Ovary (tissue), 7 donors: ENCODE measurements at regions not wholly inside any gene's neighbourhood (a gene's known extent, or its start where the extent isn't known, plus 50 kb on each side); places are given as distances from the start of the nearest gene placed in this dataset.
"Not testable (repeated sequence)": the region's sequence is repeated elsewhere in the genome, so short reads cannot be mapped to it uniquely, and the experiment has no call there.

Experiments used
- DNase-seq, 5 donors: peaks; one replicate each; pipeline ENCODE4 v3.0.0-alpha.2; 2019 to 2020
- H3K27ac ChIP-seq, 2 donors: fragments of 200-600 bp; one replicate each; pipeline versions ENCODE4 v1.5.1 to v1.8.0; 2019 to 2022
- H3K27me3 ChIP-seq: fragments of 200-600 bp; one replicate; pipeline ENCODE4 v1.8.0; 2022
- H3K36me3 ChIP-seq: fragments of 200-600 bp; sonication (generic); one replicate; pipeline ENCODE4 v1.5.1; 2019
- H3K4me1 ChIP-seq: one replicate; pipeline ENCODE4 v1.8.1; 2013; ENCODE audit warnings: mild to moderate bottlenecking, moderate library complexity; ENCODE audit not compliant: insufficient read depth
- H3K4me3 ChIP-seq: fragments of 200-600 bp; sonication (generic); one replicate; pipeline ENCODE4 v1.5.1; 2017
- H3K9me3 ChIP-seq, 2 donors: fragments of 200-600 bp in 1 of 2; sonication (generic) in 1 of 2; one replicate each; pipeline versions ENCODE4 v1.5.1 to v1.8.1; 2013 to 2019; ENCODE audit warnings: mild to moderate bottlenecking in 1 of 2, moderate library complexity in 1 of 2
- EP300 ChIP-seq: sonication (generic); formaldehyde crosslinking; IDR thresholded peaks from one replicate; pipeline ENCODE4 v1.6.1; 2017; ENCODE audit warnings: antibody characterized with exemption
- POLR2A ChIP-seq: fragments of 450-650 bp; IDR thresholded peaks from one replicate; pipeline ENCODE4 v1.6.1; 2017; ENCODE audit warnings: antibody characterized with exemption, mild to moderate bottlenecking, moderate library complexity
- WGBS, 3 donors: extraction: QIAGEN DNeasy Blood & Tissue Kit in 1 of 3; methylation state at CpG; one replicate each; pipeline versions ENCODE4 v1.1.5 to v1.1.7; 2013 to 2017; 5-methylcytosine and 5-hydroxymethylcytosine counted together
- intact Hi-C, 4 donors: fragments of 100-400 bp; cut with DNase I; formaldehyde crosslinking; loops; one replicate each; pipeline versions ENCODE4 v1.11.0 to v1.15.1; 2022 to 2023
- TF ChIP-seq, protein P1 (sequence below), 3 donors: fragments of 450-650 bp in 2 of 3; fragments of 200-600 bp in 1 of 3; IDR thresholded peaks; one replicate each; pipeline versions ENCODE4 v1.5.1 to v1.8.0; 2016 to 2022; ENCODE audit warnings: antibody characterized with exemption in 3 of 3, mild to moderate bottlenecking in 1 of 3
- donor health status: DM: no; HTN: no; CAD: no; lungs with moderate emphysema.
- donor health status: DM: no; HTN: no; CAD: no.
- donor health status: Bipolar disorder and iron deficiency.
- donor health status: DM: no; HTN: no; CAD: no.
- donor health status: DM: yes; HTN: yes; CAD: no.

DNA sequence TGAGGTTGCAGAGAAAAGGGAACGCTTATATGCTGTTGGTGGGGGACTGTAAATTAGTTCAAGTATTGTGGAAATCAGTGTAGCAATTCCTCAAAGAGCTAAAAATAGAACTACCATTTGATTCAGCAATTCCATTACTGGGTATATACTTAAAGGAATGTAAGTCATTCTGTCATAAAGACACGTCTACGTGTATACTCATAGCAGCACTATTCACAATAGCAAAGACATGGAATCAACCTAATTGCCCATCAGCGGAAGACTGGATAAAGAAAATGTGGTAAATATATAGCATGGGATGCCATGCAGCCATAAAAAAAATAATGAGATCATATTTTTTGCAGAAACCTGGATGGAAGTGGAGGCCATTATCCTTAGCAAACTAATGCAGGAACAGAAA is 100.0 kb upstream of the NPSR1 start:
- TF ChIP-seq, protein P1, sequence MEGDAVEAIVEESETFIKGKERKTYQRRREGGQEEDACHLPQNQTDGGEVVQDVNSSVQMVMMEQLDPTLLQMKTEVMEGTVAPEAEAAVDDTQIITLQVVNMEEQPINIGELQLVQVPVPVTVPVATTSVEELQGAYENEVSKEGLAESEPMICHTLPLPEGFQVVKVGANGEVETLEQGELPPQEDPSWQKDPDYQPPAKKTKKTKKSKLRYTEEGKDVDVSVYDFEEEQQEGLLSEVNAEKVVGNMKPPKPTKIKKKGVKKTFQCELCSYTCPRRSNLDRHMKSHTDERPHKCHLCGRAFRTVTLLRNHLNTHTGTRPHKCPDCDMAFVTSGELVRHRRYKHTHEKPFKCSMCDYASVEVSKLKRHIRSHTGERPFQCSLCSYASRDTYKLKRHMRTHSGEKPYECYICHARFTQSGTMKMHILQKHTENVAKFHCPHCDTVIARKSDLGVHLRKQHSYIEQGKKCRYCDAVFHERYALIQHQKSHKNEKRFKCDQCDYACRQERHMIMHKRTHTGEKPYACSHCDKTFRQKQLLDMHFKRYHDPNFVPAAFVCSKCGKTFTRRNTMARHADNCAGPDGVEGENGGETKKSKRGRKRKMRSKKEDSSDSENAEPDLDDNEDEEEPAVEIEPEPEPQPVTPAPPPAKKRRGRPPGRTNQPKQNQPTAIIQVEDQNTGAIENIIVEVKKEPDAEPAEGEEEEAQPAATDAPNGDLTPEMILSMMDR (IDR thresholded peaks at IDR 0.05) = no peak
- TF ChIP-seq EP300 (no peak), POLR2A (no peak)
- Histone ChIP-seq H3K4me1 (no peaks in the 10 kb centered on the region), H3K27me3 (no peaks in the 10 kb centered on the region), H3K4me3 (no peak overlapping the region), H3K27ac (no peak overlapping the region), H3K9me3 (peaks cover 0 to under 1% of the 10 kb centered on the region in 2 donors), H3K36me3 (no peaks in the 10 kb centered on the region)
- intact Hi-C loops = no loop called here
- 43 to 57% (median 43%) methylated on average over 4 of the region's 4 CpGs for WGBS, 3 donors
- no peak for DNase-seq

DNA sequence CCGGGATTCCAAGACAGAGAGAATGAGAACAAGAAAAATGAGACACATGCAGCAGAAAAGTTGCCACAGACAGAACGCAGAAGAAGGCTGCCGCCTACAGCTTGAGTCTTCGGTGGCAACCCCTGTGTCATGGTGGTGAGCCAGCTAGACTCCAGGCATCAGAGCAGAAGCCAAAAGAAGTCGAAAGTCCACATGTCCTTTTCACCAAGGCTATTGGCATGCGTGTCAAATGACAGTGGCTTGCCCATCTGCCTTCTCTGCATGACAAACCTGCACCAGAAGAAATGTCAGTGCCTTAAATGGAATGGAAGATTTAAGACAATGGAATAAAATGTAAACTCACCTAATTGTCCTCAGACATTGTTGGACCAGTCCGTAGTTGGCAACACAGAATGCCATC is 93.9 kb upstream of the NPSR1 start:
- Histone ChIP-seq H3K27ac (no peak overlapping the region), H3K27me3 (no peaks in the 10 kb centered on the region), H3K36me3 (no peaks in the 10 kb centered on the region), H3K9me3 (no peaks in the 10 kb centered on the region), H3K4me1 (no peaks in the 10 kb centered on the region), H3K4me3 (no peak overlapping the region)
- TF ChIP-seq, protein P1 (IDR thresholded peaks at IDR 0.05) = no peak
- TF ChIP-seq EP300 = no peak
- intact Hi-C loops = no loop called here
- WGBS, 3 donors = 85 to 88% (median 86%) methylated on average over 7 of the region's 7 CpGs
- DNase-seq = no peak

DNA sequence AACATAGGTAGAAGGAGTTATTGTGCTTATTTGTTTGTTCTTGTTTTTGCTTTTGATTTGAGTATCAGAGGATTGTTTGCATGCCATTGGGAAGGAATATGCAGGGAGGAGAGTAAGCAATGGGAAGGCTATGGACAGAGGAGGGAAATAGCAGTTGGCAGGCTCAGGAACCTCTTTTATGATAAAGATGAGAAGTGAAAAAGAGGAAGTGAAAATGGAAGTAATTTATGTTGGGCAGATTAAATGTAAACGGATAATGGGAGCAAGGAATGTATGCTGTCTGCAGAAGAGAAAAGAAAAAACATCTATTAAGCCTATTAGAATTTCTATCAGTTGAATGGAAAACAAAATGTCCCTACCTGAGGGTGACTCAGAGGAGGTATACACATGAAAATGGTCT is 90.1 kb upstream of the NPSR1 start:
- H3K36me3 ChIP-seq = no peaks in the 10 kb centered on the region
- intact Hi-C loops = no loop called here
- whole genome bisulfite sequencing, 3 donors = 2 to 13% (median 3%) methylated on average over 1 of the region's 1 CpG
- no peaks in the 10 kb centered on the region for H3K27me3 ChIP-seq
- no peak for TF ChIP-seq POLR2A
- no peak for DNase-seq
- no peak overlapping the region for H3K4me3 ChIP-seq
- no peaks in the 10 kb centered on the region for H3K9me3 ChIP-seq
- H3K4me1 ChIP-seq = no peaks in the 10 kb centered on the region
- H3K27ac ChIP-seq = no peak overlapping the region

DNA sequence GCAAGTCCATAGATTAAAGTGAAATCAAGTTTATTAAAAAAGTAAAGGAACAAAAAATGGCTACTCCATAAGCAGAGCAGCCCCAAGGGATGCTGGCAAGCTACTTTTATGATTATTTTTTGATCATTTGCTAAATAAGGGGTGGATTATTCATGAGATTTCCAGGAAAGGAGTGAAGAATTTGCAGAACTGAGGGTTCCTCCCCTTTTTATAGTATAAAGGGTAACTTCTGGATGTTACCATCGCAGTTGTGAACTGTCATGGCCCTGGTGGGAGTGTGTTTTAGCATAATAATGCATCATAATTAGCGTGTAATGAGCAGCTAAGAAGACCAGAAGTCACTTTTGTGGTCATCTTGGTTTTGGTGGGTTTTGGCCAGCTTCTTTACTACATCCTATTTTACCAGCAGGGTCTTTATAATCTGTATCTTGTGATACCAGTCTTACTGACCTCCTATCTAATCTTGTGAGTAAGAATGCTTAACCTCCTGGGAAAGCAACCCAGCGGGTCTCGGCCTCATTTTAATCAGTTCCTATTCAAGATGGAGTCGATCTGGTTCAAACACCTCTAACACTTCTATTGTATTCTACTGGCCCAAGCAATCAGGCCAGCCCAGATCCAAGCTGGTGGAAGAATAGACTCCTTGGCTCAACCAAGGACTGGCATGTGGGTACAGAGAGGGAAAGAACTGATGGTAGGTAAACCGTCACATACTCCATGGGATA is 87.9 kb upstream of the NPSR1 start:
- intact Hi-C loops = no loop called here
- no peak for TF ChIP-seq POLR2A
- no peak for TF ChIP-seq EP300
- TF ChIP-seq, protein P1 (IDR thresholded peaks at IDR 0.05) = no peak
- 78 to 87% (median 87%) methylated on average over 6 of the region's 6 CpGs for WGBS, 3 donors

DNA sequence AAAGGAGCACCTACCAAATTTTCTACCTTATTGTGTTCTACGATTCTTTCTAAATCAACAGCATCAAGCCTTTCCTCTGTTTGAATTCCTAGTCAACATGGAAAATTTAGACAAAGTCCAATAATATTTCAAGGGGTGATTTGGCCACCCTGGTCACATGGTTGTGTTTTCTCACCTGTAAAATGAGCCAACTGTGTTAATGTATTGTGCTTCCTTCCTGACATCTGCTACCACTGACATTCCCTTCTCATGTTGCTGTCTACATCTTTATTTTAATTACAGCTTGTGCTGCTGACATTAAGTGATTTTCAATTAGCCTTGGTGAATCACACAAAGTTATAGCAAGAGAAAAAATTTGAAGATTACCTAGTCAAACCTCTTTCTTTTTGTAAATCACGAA is 83.0 kb upstream of the NPSR1 start:
- no peaks in the 10 kb centered on the region for H3K9me3 ChIP-seq
- no peaks in the 10 kb centered on the region for H3K4me1 ChIP-seq
- no peak overlapping the region for H3K27ac ChIP-seq
- TF ChIP-seq EP300 (no peak), POLR2A (no peak)
- TF ChIP-seq, protein P1 (IDR thresholded peaks at IDR 0.05) = no peak
- no peaks in the 10 kb centered on the region for H3K36me3 ChIP-seq
- H3K4me3 ChIP-seq = no peak overlapping the region
- intact Hi-C loops = no loop called here
- WGBS, 3 donors = 66 to 76% (median 69%) methylated on average over 2 of the region's 2 CpGs
- no peaks in the 10 kb centered on the region for H3K27me3 ChIP-seq
- DNase-seq = no peak

More for the DNA sequence above, 87.9 kb upstream of the NPSR1 start:
- H3K9me3 ChIP-seq = no peaks in the 10 kb centered on the region
- no peaks in the 10 kb centered on the region for H3K27me3 ChIP-seq
- no peaks in the 10 kb centered on the region for H3K36me3 ChIP-seq
- DNase-seq = no peak
- no peak overlapping the region for H3K4me3 ChIP-seq
- no peak overlapping the region for H3K27ac ChIP-seq
- H3K4me1 ChIP-seq = no peaks in the 10 kb centered on the region

DNA sequence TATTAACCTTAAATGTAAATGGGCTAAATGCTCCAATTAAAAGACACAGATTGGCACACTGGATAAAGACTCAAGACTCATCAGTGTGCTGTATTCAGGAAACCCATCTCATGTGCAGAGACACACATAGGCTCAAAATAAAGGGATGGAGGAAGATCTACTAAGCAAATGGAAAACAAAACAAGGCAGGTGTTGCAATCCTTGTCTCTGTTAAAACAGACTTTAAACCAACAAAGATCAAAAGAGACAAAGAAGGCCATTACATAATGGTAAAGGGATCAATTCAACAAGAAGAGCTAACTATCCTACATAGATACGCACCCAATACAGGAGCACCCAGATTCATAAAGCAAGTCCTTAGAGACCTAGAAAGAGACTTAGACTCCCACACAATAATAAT is 80.1 kb upstream of the NPSR1 start:
- H3K27me3 ChIP-seq, DNase-seq, H3K4me3 ChIP-seq, H3K4me1 ChIP-seq, H3K9me3 ChIP-seq, H3K27ac ChIP-seq, H3K36me3 ChIP-seq, intact Hi-C loops: not testable (repeated sequence)
- 97 to 100% (median 98%) methylated on average over 1 of the region's 1 CpG for WGBS, 3 donors

DNA sequence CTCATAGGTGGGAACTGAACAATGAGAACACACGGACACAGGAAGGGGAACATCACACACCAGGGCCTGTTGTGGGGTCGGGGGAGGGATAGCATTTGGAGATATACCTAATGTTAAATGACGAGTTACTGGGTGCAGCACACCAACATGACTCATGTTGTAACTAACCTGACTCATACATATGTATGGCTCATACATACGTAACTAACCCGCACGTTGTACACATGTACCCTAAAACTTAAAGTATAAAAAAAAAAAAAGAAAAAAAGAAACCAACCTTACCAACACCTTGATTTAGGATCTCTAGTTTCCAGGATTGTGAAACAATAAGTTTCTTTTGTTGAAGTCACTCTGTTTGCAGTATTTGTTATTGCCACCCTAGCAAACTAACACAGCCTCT is 76.3 kb upstream of the NPSR1 start:
- not testable (repeated sequence) for H3K4me1 ChIP-seq, H3K4me3 ChIP-seq

More for the DNA sequence above, 76.3 kb upstream of the NPSR1 start:
- H3K9me3 ChIP-seq, H3K36me3 ChIP-seq, intact Hi-C loops, H3K27me3 ChIP-seq, H3K27ac ChIP-seq, DNase-seq: not testable (repeated sequence)
- 88 to 92% (median 89%) methylated on average over 6 of the region's 6 CpGs for WGBS, 3 donors
